Right kidney (tissue), 1 donor: ENCODE measurements at regions not wholly inside any gene's neighbourhood (a gene's known extent, or its start where the extent isn't known, plus 50 kb on each side); places are given as distances from the start of the nearest gene placed in this dataset.
"Not testable (repeated sequence)": the region's sequence is repeated elsewhere in the genome, so short reads cannot be mapped to it uniquely, and the experiment has no call there.

Experiments used
- DNase-seq: peaks from one replicate; pipeline ENCODE4 v3.0.0-alpha.2; 2016

- no peak for DNase-seq
These were observed 114.0 kb downstream of the SLC38A4 start for GRCh38 chr12:46711756-46712155.

GRCh38 chr12:46710125-46710743 is 115.6 kb downstream of the SLC38A4 start:
- no peak for DNase-seq

GRCh38 chr12:46702581-46703344 is 123.0 kb downstream of the SLC38A4 start:
- DNase-seq, result no peak

- no peak for DNase-seq
These were observed 124.4 kb downstream of the SLC38A4 start for GRCh38 chr12:46701356-46701755.

GRCh38 chr12:46699986-46700385 is 125.8 kb downstream of the SLC38A4 start:
- no peak for DNase-seq

GRCh38 chr12:46698003-46698402 is 127.8 kb downstream of the SLC38A4 start:
- no peak for DNase-seq

- DNase-seq, result no peak
These were observed 132.3 kb downstream of the SLC38A4 start for GRCh38 chr12:46693518-46693917.

- DNase-seq, result no peak
These were observed 132.8 kb downstream of the SLC38A4 start for GRCh38 chr12:46693034-46693433.

GRCh38 chr12:46692606-46693005 is 133.2 kb downstream of the SLC38A4 start:
- no peak for DNase-seq

GRCh38 chr12:46686267-46686942 is 139.4 kb downstream of the SLC38A4 start:
- DNase-seq, result no peak

- not testable (repeated sequence) for DNase-seq
These were observed 141.6 kb downstream of the SLC38A4 start for GRCh38 chr12:46684243-46684642.

GRCh38 chr12:46682148-46682547 is 143.6 kb downstream of the SLC38A4 start:
- DNase-seq, result no peak

GRCh38 chr12:46680506-46680905 is 145.3 kb downstream of the SLC38A4 start:
- no peak for DNase-seq

GRCh38 chr12:46679754-46680153 is 146.0 kb downstream of the SLC38A4 start:
- no peak for DNase-seq

- DNase-seq, result no peak
These were observed 147.4 kb downstream of the SLC38A4 start for GRCh38 chr12:46678426-46678825.

- DNase-seq, result no peak
These were observed 148.0 kb downstream of the SLC38A4 start for GRCh38 chr12:46677749-46678148.

- no peak for DNase-seq
These were observed 148.8 kb downstream of the SLC38A4 start for GRCh38 chr12:46676797-46677520.

- DNase-seq, result no peak
These were observed 149.4 kb downstream of the SLC38A4 start for GRCh38 chr12:46676396-46676795.

- peak; percentile 11 for DNase-seq
These were observed 150.1 kb downstream of the SLC38A4 start for GRCh38 chr12:46675736-46676135.

- DNase-seq, result no peak
These were observed 151.0 kb downstream of the SLC38A4 start for GRCh38 chr12:46674800-46675199.

- DNase-seq, result no peak
These were observed 151.7 kb downstream of the SLC38A4 start for GRCh38 chr12:46674129-46674528.

GRCh38 chr12:46671102-46671501 is 154.7 kb downstream of the SLC38A4 start:
- DNase-seq, result no peak

- no peak for DNase-seq
These were observed 155.2 kb downstream of the SLC38A4 start for GRCh38 chr12:46670636-46671035.
